AG04449 (cell line): ENCODE measurements at regions not wholly inside any gene's neighbourhood (a gene's known extent, or its start where the extent isn't known, plus 50 kb on each side); places are given as distances from the start of the nearest gene placed in this dataset.

Experiments
- CTCF ChIA-PET: fragments of 350-600 bp; formaldehyde crosslinking; extraction: SDS; loops from one replicate; lab custom pipeline; 2021; ENCODE audit warnings: antibody characterized with exemption; lab: Yijun Ruan, JAX
- POLR2A ChIA-PET: fragments of 400-600, 350-600 bp; formaldehyde crosslinking; extraction: SDS; loops from one replicate; lab custom pipeline; 2020; ENCODE audit warnings: antibody characterized with exemption, inconsistent platforms; lab: Yijun Ruan, JAX
- DNase-seq: peaks from one replicate; pipeline ENCODE4 v3.0.0-alpha.2; 2010; ENCODE audit warnings: low read depth, low spot score
- H3K4me3 ChIP-seq: 2 replicates; pipeline ENCODE4 v1.5.1; 2011; ENCODE audit warnings: low read depth, mild to moderate bottlenecking, control low read depth, low read length
- TF ChIP-seq, protein P1 (sequence below): IDR thresholded peaks from one replicate; pipeline ENCODE4 v1.5.1; 2011; ENCODE audit warnings: mild to moderate bottlenecking, moderate library complexity, low read length, control low read depth, inconsistent platforms; ENCODE audit not compliant: insufficient read depth; ENCODE audit errors: missing control alignments

DNA sequence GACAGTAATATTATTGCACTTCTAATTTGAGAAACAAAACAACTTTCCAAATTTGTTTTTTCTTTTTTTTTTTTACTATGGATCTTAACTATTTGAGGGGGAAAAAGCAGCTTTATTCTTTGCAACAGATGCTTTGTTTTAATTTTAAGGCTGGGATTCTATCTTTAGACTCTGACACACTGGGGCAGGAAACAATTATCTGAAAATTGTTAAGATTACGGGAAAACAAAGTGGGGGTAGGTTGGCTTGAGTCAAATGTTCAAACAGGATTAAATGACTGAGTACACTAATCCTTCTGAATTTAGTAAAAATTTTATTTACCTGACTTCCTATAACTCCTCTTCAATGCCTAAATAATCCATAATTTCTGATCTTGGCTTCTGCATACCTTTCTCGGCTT is 543.2 kb downstream of the SLITRK6 start:
- ChIA-PET CTCF (no interaction called here), POLR2A (no interaction called here)
- TF ChIP-seq, protein P1, sequence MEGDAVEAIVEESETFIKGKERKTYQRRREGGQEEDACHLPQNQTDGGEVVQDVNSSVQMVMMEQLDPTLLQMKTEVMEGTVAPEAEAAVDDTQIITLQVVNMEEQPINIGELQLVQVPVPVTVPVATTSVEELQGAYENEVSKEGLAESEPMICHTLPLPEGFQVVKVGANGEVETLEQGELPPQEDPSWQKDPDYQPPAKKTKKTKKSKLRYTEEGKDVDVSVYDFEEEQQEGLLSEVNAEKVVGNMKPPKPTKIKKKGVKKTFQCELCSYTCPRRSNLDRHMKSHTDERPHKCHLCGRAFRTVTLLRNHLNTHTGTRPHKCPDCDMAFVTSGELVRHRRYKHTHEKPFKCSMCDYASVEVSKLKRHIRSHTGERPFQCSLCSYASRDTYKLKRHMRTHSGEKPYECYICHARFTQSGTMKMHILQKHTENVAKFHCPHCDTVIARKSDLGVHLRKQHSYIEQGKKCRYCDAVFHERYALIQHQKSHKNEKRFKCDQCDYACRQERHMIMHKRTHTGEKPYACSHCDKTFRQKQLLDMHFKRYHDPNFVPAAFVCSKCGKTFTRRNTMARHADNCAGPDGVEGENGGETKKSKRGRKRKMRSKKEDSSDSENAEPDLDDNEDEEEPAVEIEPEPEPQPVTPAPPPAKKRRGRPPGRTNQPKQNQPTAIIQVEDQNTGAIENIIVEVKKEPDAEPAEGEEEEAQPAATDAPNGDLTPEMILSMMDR: no peak
- no peak for DNase-seq
- H3K4me3 ChIP-seq: no peak overlapping the region

DNA sequence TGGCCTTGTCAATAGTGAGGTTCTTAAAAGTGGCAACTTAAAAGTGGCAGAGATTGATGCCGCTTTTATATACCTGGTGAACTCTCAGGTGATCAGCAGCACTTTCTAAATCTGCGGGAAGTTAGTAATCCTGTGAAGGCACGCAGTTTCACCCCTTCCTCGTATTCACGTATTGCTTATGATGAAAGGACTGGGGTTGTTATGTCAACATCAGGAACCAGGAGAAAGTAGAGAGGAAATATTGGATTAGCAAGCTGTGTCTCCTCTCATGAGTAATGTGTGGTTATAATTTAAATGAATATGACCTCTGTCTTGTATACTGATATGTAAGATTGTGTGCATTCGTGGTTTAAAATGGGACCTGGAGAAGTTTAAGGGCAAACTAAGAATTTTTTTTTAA is 544.6 kb downstream of the SLITRK6 start:
- TF ChIP-seq, protein P1: no peak
- CTCF ChIA-PET: no interaction called here
- POLR2A ChIA-PET: no interaction called here
- no peak for DNase-seq
- H3K4me3 ChIP-seq: no peak overlapping the region

DNA sequence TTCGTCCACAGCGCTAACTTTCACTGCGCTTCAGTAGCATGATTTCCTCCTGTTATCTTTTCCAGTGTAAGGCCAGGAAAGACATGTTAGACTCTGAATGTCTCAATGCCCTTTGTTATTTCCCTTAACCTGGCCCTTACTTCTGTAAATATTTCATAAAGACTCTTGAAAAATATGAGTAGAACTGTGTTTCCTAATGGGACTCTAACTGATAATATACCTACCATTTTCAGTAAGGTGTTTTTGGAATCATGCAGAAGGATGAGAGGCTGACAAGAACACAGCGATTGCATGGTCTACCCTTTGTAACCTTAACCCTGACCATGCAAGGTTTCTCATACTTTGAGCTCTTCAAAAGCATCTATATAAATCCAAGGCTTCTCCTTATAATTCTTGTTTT is 550.1 kb downstream of the SLITRK6 start:
- POLR2A ChIA-PET: no interaction called here
- no peak for DNase-seq
- TF ChIP-seq, protein P1: no peak
- CTCF ChIA-PET: no interaction called here
- no peak overlapping the region for H3K4me3 ChIP-seq

DNA sequence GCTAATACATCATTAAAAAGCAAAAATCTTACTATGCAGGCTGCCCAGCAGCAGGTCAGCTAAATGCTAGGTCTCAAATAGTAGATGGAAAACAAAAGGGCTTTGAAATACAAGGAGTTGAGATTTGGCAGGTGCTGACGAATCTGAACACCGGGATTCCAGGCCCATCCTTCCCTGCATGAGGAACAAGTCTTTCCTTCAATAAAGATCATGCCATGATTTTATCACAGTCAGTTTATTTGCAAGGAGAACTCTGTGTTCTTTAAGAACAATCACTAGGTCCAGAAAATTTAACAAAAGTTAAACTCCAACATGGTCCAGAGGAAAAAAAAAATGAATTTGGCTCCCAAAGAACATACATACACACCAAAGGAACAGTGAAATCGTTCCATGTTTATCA is 551.4 kb downstream of the SLITRK6 start:
- TF ChIP-seq, protein P1: no peak
- CTCF ChIA-PET: no interaction called here

DNA sequence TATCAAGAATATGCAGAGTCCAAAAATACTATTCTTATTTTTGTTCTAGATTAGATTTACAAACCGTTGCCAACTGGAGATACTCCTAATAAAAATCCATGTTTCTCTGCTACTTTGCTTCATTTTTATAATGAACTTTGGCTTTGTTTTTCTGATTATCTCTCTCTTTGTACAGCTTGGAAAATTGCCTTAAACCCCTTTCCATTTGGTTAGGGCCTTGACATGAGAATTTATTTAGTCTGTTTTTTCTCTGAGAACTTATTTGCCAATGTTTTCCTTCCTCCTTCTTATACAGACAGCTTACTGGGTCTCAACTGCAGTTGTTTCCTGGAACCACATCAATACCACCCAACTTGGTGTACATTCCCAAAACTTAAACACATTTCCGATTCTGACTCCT is 555.4 kb downstream of the SLITRK6 start:
- CTCF ChIA-PET: no interaction called here

More for the DNA sequence above, 551.4 kb downstream of the SLITRK6 start:
- DNase-seq: no peak
- POLR2A ChIA-PET: no interaction called here
- H3K4me3 ChIP-seq: no peak overlapping the region

DNA sequence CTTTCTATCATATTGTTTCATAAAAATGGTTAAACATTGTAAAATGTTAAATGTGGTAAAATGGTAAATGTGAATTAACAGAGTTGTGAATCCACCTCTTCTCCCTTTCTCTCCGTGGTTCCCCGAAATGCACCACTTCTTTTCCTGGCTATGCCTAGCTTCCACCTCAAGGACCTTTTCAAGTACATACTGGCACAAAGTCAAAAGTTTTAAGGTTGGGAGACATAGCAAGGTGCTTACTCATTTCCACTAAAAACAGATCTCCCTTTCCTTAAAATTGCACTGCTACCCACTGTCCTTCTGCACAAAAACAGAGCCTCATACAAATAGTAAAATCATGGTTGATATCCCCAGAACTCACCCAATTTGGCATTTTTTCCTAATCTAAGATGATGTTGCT is 558.2 kb downstream of the SLITRK6 start:
- TF ChIP-seq, protein P1: no peak
- DNase-seq: no peak
- ChIA-PET POLR2A (no interaction called here), CTCF (no interaction called here)
- H3K4me3 ChIP-seq: no peak overlapping the region

More for the DNA sequence above, 555.4 kb downstream of the SLITRK6 start:
- no peak for DNase-seq
- no peak overlapping the region for H3K4me3 ChIP-seq
- POLR2A ChIA-PET: no interaction called here
- TF ChIP-seq, protein P1: no peak

DNA sequence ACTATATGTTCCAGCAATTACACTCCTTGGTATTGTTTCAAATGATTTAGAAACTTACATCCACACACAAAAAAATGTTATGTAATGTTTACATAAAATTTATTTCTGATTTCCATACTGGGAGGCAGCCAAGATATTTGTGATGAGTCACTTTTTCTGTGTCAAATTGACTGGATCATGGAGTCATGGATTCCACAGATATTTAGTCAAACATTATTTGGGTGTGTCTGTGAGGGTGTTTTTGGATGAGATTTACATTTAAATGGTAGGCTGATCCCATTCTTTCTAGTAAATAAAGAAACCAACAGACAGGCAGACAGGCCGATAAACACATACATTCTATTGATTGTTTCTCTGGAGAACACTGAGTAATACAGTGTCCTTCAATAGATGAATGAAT is 562.8 kb downstream of the SLITRK6 start:
- ChIA-PET CTCF (no interaction called here), POLR2A (no interaction called here)
- TF ChIP-seq, protein P1: no peak
- H3K4me3 ChIP-seq: no peak overlapping the region
- DNase-seq: no peak
